ENCODE measurements at regions not wholly inside any gene's neighbourhood (a gene's known extent, or its start where the extent isn't known, plus 50 kb on each side); places are given as distances from the start of the nearest gene placed in this dataset.

- Histone ChIP-seq H3K9me3 (no peaks in the 10 kb centered on the region), H3K27ac (no peak overlapping the region), H3K4me3 (no peak overlapping the region), H3K4me1 (no peaks in the 10 kb centered on the region), H3K36me3 (no peaks in the 10 kb centered on the region), H3K27me3 (no peaks in the 10 kb centered on the region)
- ATAC-seq: no peak
- TF ChIP-seq POLR2A (IDR thresholded peaks at IDR 0.05) (no peak), CTCF (IDR thresholded peaks at IDR 0.05) (no peak), POLR2AphosphoS5 (IDR thresholded peaks at IDR 0.05) (no peak), EP300 (IDR thresholded peaks at IDR 0.05) (no peak)
- 81 to 86% methylated on average over 4 to 6 of the region's 9 CpGs for WGBS, 2 donors (ENCODE audit: low coverage in 1 of 2)
Observed at GRCh38 chr2:64931246-64932115, 57.7 kb upstream of the SLC1A4 start.

GRCh38 chr2:64932116-64932370, 57.2 kb upstream of the SLC1A4 start:
- Histone ChIP-seq H3K27ac (no peak overlapping the region), H3K4me3 (no peak overlapping the region), H3K9me3 (no peaks in the 10 kb centered on the region), H3K27me3 (no peaks in the 10 kb centered on the region), H3K4me1 (no peaks in the 10 kb centered on the region), H3K36me3 (no peaks in the 10 kb centered on the region)
- TF ChIP-seq CTCF (IDR thresholded peaks at IDR 0.05) (no peak), POLR2A (IDR thresholded peaks at IDR 0.05) (no peak), EP300 (IDR thresholded peaks at IDR 0.05) (no peak), POLR2AphosphoS5 (IDR thresholded peaks at IDR 0.05) (no peak)
- ATAC-seq: no peak
- WGBS, 2 donors (ENCODE audit: low coverage in 1 of 2): 29% methylated on average over 1 of the region's 1 CpG; no CpG with 5 or more reads in 1 of the 2 donors

GRCh38 chr2:64932371-64933216, 56.6 kb upstream of the SLC1A4 start:
- H3K36me3 ChIP-seq: no peaks in the 10 kb centered on the region
- H3K4me1 ChIP-seq: no peaks in the 10 kb centered on the region
- no peak for ATAC-seq
- H3K27me3 ChIP-seq: no peaks in the 10 kb centered on the region
- TF ChIP-seq CTCF (IDR thresholded peaks at IDR 0.05) (no peak), POLR2A (IDR thresholded peaks at IDR 0.05) (no peak), EP300 (IDR thresholded peaks at IDR 0.05) (no peak), POLR2AphosphoS5 (IDR thresholded peaks at IDR 0.05) (no peak)
- H3K9me3 ChIP-seq: no peaks in the 10 kb centered on the region
- no peak overlapping the region for H3K4me3 ChIP-seq
- WGBS, 2 donors (ENCODE audit: low coverage in 1 of 2): 42 to 56% methylated on average over 4 to 7 of the region's 9 CpGs
- no peak overlapping the region for H3K27ac ChIP-seq

GRCh38 chr2:64934530-64934929, 54.7 kb upstream of the SLC1A4 start:
- Histone ChIP-seq H3K9me3 (no peaks in the 10 kb centered on the region), H3K27ac (no peak overlapping the region), H3K36me3 (no peaks in the 10 kb centered on the region), H3K27me3 (no peaks in the 10 kb centered on the region), H3K4me1 (no peaks in the 10 kb centered on the region), H3K4me3 (no peak overlapping the region)
- ATAC-seq: no peak
- 86 to 91% methylated on average over 4 of the region's 4 CpGs for WGBS, 2 donors (ENCODE audit: low coverage in 1 of 2)
- TF ChIP-seq EP300 (IDR thresholded peaks at IDR 0.05): no peak
- no peak for TF ChIP-seq CTCF (IDR thresholded peaks at IDR 0.05)
- no peak for TF ChIP-seq POLR2AphosphoS5 (IDR thresholded peaks at IDR 0.05)
- no peak for TF ChIP-seq POLR2A (IDR thresholded peaks at IDR 0.05)
